Gastroesophageal sphincter (tissue), 2 donors: ENCODE measurements at regions not wholly inside any gene's neighbourhood (a gene's known extent, or its start where the extent isn't known, plus 50 kb on each side); places are given as distances from the start of the nearest gene placed in this dataset.

Source experiments
- POLR2A ChIP-seq, 2 donors: fragments of 450-650 bp; IDR thresholded peaks; one replicate each; pipeline ENCODE4 v1.6.1; 2017; ENCODE audit warnings: antibody characterized with exemption in 2 of 2, mild to moderate bottlenecking in 2 of 2, moderate library complexity in 1 of 2
- POLR2AphosphoS5 ChIP-seq: sonication (generic); formaldehyde crosslinking; IDR thresholded peaks from one replicate; pipeline ENCODE4 v1.6.1; 2017; ENCODE audit warnings: antibody characterized with exemption

GRCh38 chr1:10852018-10852417, 55.6 kb upstream of the CASZ1 start:
- TF ChIP-seq POLR2AphosphoS5 = no peak
- no peak for TF ChIP-seq POLR2A (IDR thresholded peaks at IDR 0.05)
